NCI-H526 treated with DMSO at 0.1 percent for 48 hours (cell line): ENCODE measurements at regions not wholly inside any gene's neighbourhood (a gene's known extent, or its start where the extent isn't known, plus 50 kb on each side); places are given as distances from the start of the nearest gene placed in this dataset.

Experiments used
- DNase-seq: peaks from one replicate; lab custom pipeline; 2025; lab: John Stamatoyannopoulos, UW

- DNase-seq: no peak
These were observed 182.5 kb upstream of the ASIC2 start for GRCh38 chr17:33475594-33475993.

- DNase-seq: no peak
These were observed 188.6 kb upstream of the ASIC2 start for GRCh38 chr17:33481652-33482051.

- DNase-seq: no peak
These were observed 189.5 kb upstream of the ASIC2 start for GRCh38 chr17:33482636-33483035.

DNA sequence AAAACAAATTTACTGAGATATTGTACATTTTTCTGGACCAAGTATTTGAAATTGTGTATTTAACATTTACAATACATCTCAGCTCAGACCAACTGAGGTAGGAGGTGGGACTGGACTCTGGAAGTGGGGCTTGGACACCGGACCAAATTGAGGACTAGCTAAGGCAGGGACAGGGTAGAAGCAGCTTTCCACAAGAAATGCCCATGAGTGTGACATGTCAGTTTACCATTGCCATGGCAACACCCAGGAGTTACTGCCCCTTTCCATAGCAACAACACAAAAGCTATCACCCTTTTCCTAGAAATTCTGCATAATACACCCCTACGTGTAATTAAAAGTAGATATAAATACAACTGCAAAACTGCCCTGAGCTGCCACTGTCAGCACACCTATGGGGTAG is 191.5 kb upstream of the ASIC2 start:
- DNase-seq: no peak

DNA sequence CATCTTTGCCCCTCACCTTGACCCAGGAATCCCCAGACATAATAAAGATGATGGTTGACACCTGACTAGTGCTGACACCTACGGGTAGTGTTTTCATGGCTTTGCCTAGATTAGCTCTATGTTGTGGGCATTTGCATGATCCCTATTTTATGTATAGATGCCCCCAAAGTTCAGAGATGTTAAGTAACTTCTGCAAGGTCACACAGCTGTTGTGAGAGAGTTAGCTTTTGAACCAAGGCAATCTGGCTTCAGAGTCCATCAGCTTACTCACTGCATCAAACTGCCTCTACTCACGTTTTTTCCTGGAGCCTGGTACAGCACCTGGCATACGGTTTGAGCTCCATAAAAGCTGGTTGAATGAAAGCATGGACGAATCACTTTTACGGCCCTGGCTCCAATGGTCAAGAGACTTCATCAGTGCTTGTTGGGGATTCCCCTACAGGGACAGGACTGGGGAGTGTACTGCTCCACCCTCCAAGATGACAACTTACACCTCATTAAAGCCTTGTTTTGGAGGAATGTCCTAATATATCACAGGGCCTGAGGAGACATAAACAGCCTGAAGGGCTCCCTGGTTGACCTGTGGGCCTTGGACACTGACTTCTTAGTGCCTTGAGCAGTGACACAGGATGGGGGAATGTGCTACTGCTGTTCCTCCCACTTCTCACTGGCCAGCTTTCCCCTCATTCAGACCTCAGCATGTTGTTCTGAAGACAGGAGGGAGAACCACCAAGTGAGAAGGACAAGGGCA is 193.2 kb upstream of the ASIC2 start:
- DNase-seq: no peak

DNA sequence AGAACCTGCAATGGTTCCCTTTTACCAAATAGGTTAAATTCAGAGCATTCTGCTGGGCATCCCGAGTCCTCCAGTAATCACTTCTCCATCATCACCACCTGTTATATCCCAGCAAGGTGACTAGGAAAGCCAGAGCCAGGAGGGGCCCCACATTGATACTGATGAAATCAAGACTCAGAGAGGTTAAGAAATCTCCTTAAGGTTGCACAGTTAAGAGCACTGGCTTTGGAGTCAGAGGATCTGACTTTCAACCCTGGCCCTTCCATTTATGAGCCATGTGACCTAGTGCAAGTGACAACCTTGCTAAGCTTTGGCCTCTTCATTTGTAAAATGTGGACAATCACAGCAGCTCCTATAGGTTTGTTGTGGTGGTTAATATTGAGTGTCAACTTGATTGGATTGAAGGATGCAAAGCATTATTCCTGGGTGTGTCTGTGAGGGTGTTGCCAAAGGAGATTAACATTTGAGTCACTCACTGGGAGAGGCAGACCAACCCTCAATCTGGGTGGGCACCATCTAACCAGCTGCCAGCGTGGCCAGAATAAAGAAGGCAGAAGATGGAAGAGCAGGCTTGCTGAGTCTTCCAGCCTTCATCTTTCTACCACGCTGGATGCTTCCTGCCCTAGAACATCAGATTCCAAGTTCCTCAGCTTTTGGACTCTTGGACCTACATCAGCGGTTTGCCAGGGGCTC is 194.2 kb upstream of the ASIC2 start:
- no peak for DNase-seq

DNA sequence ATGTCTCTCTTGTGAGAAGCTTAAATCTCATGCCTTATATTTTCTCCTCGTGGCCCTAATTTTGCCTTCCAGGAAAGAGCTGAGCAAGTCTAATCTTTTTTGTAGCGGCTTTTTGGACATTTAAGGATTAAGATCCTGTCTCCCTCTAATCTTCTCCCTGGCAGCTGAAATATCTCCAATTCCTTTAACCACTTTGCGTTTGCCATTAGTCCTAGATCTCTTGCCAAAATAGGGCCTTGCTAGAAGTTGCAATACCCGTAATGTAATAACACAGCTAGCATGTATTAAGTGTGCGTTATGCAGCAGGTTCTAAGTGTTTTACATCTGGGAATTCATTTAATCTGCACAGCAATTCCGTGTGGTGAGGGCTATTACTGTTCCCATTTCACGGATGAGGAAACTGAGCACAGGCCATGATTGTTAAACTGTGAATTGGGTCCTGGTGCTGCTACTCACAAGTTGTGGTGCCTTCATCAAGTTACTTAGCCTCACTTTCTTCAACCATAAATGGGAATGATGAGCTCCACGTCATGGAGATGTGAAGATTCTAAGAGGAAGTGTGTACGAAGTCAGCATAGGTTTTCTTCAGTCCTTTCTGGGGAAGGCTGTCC is 198.9 kb upstream of the ASIC2 start:
- DNase-seq: no peak

- no peak for DNase-seq
These were observed 199.7 kb upstream of the ASIC2 start for GRCh38 chr17:33492731-33493265.

- no peak for DNase-seq
These were observed 200.5 kb upstream of the ASIC2 start for GRCh38 chr17:33493566-33493965.

- DNase-seq: no peak
These were observed 201.1 kb upstream of the ASIC2 start for GRCh38 chr17:33494151-33494550.

DNA sequence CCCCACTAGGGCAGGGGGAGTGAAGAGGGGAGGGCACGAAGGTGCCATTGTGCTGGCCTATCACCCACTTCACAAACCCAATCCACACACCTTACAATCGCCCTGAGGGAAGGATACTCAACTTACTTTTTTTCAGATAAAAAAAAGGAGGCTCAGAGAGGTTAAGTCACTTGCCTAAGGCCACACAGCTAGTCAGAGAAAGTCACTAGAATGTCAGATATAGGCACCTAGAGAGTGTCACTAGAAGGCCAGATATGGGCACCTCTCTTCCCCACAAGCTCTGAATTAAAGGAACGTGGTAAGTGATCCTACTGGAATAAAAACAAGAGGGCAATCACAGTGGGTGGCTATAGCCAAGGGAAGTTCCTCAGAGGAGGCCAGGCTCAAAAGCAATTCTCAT is 204.5 kb upstream of the ASIC2 start:
- DNase-seq: no peak

- DNase-seq: no peak
These were observed 205.0 kb upstream of the ASIC2 start for GRCh38 chr17:33498069-33498468.

DNA sequence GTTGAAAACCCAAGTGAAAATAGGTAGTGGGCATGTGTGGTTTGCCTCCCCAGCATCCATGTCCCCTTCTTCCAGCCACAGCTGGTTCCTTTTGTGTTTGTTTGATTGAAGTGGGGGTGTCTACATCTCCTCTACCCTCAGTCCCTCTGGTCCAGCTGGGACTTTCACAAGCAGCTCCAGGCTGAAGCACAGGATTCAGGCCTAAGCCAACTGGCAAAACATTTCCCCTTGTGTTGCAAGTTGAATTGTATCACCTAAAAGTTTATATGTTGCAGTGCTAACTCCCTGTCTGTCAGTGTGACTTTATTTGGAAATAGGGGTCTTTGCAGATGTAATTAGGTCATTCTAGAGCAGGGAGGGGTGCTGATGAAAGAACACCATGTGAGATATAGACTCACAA is 205.9 kb upstream of the ASIC2 start:
- DNase-seq: no peak

DNA sequence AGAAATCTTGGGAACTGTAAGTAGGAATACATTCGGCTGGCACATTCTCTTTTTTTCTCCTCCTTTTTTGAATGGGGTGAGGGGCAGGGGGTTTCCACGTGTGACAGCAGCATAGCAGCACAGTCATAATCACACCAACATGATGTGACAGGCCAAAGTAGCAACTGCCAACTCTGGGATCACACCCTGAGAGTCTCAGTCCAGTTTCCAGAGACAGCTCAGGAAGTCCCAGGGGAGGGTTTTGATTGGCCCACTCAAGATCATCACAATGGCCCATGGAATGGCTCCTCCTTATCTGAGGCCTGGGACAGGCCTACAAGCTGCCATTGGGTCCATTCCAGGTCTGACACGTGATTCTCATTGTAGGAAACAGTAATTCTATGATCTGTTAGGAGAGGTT is 207.1 kb upstream of the ASIC2 start:
- DNase-seq: no peak

- DNase-seq: no peak
These were observed 208.1 kb upstream of the ASIC2 start for GRCh38 chr17:33501185-33501584.

DNA sequence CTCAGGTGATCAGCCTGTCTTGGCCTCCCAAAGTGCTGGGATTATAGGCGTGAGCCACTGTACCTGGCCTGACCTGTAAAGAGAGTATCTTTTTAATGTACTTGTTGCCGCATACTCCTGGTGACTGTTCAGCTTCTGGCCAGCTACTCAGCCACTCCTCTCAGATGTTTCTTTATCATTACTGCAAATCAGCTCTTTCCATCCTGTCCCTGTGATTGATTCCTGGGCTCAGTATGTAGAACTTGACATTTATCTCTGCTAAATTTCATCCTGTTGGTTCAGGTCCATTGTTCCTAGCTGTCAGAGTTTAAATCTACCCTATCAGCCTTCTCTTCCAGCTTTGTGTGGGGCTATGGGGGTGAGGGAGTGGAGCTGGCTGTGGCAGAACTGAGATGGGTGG is 211.5 kb upstream of the ASIC2 start:
- no peak for DNase-seq

GRCh38 chr17:33506889-33507650 is 214.0 kb upstream of the ASIC2 start:
- DNase-seq: no peak

DNA sequence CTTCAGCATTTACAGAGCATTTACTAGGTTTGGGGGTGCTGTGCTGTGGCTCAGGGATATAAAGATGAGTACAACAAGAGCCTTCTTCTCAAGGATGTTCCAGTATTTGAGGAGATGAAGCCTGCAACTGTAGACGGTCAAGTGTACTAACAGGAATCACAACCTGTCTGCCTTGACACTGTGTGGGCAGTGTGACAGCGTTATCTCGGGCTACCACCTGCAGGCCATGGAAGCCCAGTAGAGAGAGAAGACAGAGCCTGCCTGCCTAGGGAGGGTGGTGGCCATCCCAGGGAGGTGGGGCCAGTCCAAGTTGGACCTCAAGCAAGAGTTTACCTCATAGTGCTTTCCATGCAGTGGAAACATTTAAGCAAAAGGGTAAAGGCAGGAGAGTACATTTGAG is 215.1 kb upstream of the ASIC2 start:
- DNase-seq: no peak

- no peak for DNase-seq
These were observed 216.2 kb upstream of the ASIC2 start for GRCh38 chr17:33509331-33509730.

DNA sequence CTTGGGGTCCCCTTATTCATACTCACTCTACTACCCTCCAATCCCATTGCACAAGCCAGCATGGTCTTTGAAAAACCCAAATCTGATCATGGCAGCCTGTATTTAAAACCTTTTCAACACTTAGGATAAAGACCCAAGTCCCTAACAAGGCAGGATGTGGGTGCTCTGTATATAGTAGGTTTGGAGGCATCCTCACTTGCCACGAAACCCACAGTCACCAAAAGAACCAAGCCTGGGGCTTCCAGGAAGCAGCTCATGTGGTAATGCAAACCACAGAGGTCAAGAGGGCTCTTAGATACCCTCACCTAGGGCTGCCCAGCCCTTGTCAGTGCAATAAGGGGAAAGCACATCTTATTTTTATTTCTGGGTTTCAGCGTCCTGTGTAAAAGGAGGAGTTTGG is 218.6 kb upstream of the ASIC2 start:
- no peak for DNase-seq

- no peak for DNase-seq
These were observed 219.0 kb upstream of the ASIC2 start for GRCh38 chr17:33512113-33512512.

DNA sequence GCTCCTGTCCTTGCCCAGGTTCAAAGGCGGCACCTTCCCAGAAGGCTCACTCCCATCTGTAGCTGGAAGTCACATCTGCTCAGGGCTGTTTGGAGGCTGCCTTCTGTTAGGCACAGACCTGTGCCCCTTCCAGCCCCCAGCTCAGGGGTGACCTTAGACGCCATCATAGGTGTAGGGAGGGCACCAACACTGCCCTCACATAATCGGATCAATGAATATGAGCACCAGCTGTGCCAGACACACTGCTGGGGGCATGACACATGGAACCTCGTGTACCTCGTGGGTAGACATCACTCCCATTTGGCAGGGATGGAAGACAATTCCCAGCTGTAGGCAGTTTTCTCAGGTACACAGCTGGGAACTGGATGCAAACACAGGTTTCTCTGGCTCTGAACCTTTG is 220.7 kb upstream of the ASIC2 start:
- no peak for DNase-seq
